Fibroblast of skin of right quadriceps (primary cell): ENCODE measurements at regions not wholly inside any gene's neighbourhood (a gene's known extent, or its start where the extent isn't known, plus 50 kb on each side); places are given as distances from the start of the nearest gene placed in this dataset.
"Not testable (repeated sequence)": the region's sequence is repeated elsewhere in the genome, so short reads cannot be mapped to it uniquely, and the experiment has no call there.

Experiments
- DNase-seq: peaks from one replicate; pipeline ENCODE4 v3.0.0-alpha.2; 2013

- no peak for DNase-seq
Measured at GRCh38 chr4:67035986-67036385, 509.3 kb downstream of the CENPC start.

- DNase-seq: peak; percentile 58
Measured at GRCh38 chr4:67035501-67035900, 509.8 kb downstream of the CENPC start.

- no peak for DNase-seq
Measured at GRCh38 chr4:67030636-67031035, 514.7 kb downstream of the CENPC start.

GRCh38 chr4:67020438-67020797, 524.9 kb downstream of the CENPC start:
- DNase-seq: no peak

GRCh38 chr4:67019686-67020437, 525.4 kb downstream of the CENPC start:
- peak; percentile 14 for DNase-seq

- no peak for DNase-seq
Measured at GRCh38 chr4:67014592-67014991, 530.7 kb downstream of the CENPC start.

GRCh38 chr4:67006791-67007190, 538.5 kb downstream of the CENPC start:
- no peak for DNase-seq

GRCh38 chr4:66991521-66991920, 553.8 kb downstream of the CENPC start:
- DNase-seq: no peak

GRCh38 chr4:66974665-66975064, 570.6 kb downstream of the CENPC start:
- no peak for DNase-seq

- DNase-seq: no peak
Measured at GRCh38 chr4:66972087-66972486, 573.2 kb downstream of the CENPC start.

GRCh38 chr4:66964467-66964866, 580.8 kb downstream of the CENPC start:
- DNase-seq: no peak

- DNase-seq: no peak
Measured at GRCh38 chr4:66963084-66963483, 582.2 kb downstream of the CENPC start.

- no peak for DNase-seq
Measured at GRCh38 chr4:66959207-66959606, 586.1 kb downstream of the CENPC start.

- no peak for DNase-seq
Measured at GRCh38 chr4:66956852-66957251, 588.5 kb downstream of the CENPC start.

- no peak for DNase-seq
Measured at GRCh38 chr4:66956426-66956825, 588.9 kb downstream of the CENPC start.

- DNase-seq: no peak
Measured at GRCh38 chr4:66955784-66956183, 589.5 kb downstream of the CENPC start.

GRCh38 chr4:66949419-66949818, 595.9 kb downstream of the CENPC start:
- DNase-seq: no peak

- DNase-seq: no peak
Measured at GRCh38 chr4:66946761-66947160, 598.5 kb downstream of the CENPC start.

- no peak for DNase-seq
Measured at GRCh38 chr4:66943112-66943511, 602.2 kb downstream of the CENPC start.

GRCh38 chr4:66931981-66932380, 613.3 kb downstream of the CENPC start:
- DNase-seq: not testable (repeated sequence)

- no peak for DNase-seq
Measured at GRCh38 chr4:66930206-66930605, 615.1 kb downstream of the CENPC start.

GRCh38 chr4:66929748-66930147, 615.6 kb downstream of the CENPC start:
- no peak for DNase-seq

GRCh38 chr4:66928881-66929280, 616.4 kb downstream of the CENPC start:
- DNase-seq: not testable (repeated sequence)

- no peak for DNase-seq
Measured at GRCh38 chr4:66927937-66928336, 617.4 kb downstream of the CENPC start.

- no peak for DNase-seq
Measured at GRCh38 chr4:66926687-66927086, 618.6 kb downstream of the CENPC start.
